ENCODE measurements at regions not wholly inside any gene's neighbourhood (a gene's known extent, or its start where the extent isn't known, plus 50 kb on each side); places are given as distances from the start of the nearest gene placed in this dataset.

DNA sequence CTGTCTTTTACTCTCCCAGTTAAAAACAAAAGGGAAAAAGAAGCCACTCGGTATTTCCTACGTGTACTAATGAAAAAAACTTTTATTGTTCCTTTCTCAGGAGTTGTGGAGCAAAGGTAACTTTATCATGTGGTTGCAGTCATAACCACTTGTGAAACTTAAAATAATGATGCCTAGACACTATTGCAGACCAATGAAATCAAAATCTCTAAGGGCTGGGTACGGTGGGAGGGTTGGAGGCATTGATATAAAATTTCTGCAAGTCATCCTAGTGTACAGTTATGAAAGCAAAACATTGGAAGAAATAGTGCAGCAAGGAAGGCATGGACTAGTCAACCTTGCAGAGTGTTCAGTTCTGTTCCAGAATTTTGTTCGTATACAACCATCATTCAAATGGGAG lies 808.8 kb downstream of the TUSC7 start:
- Histone ChIP-seq H3K9me3 (ENCODE audit: insufficient read depth, low read length) (no peaks in the 10 kb centered on the region), H3K36me3 (replicated peaks; ENCODE audit: low read depth, low read length) (no peaks in the 10 kb centered on the region), H3K27ac (ENCODE audit: low read length) (no peak overlapping the region), H3K9ac (ENCODE audit: low read length) (no peak overlapping the region), H3K27me3 (ENCODE audit: low read depth, low read length) (peaks cover 15% of the 10 kb centered on the region; the same call in 1 of the 2 replicates), H3K4me3 (ENCODE audit: low read length) (no peak overlapping the region), H3K79me2 (ENCODE audit: low read length) (no peaks in the 10 kb centered on the region), H3K4me2 (ENCODE audit: low read length) (no peak overlapping the region), H3K4me1 (ENCODE audit: low read length) (no peaks in the 10 kb centered on the region), H2AFZ (ENCODE audit: low read depth, low read length) (no peak overlapping the region), H4K20me1 (ENCODE audit: insufficient read depth, low read length) (no peaks in the 10 kb centered on the region)
- no peak for TF ChIP-seq EZH2phosphoT487 (IDR thresholded peaks at IDR 0.05; ENCODE audit: low read depth)
- TF ChIP-seq, protein P1, sequence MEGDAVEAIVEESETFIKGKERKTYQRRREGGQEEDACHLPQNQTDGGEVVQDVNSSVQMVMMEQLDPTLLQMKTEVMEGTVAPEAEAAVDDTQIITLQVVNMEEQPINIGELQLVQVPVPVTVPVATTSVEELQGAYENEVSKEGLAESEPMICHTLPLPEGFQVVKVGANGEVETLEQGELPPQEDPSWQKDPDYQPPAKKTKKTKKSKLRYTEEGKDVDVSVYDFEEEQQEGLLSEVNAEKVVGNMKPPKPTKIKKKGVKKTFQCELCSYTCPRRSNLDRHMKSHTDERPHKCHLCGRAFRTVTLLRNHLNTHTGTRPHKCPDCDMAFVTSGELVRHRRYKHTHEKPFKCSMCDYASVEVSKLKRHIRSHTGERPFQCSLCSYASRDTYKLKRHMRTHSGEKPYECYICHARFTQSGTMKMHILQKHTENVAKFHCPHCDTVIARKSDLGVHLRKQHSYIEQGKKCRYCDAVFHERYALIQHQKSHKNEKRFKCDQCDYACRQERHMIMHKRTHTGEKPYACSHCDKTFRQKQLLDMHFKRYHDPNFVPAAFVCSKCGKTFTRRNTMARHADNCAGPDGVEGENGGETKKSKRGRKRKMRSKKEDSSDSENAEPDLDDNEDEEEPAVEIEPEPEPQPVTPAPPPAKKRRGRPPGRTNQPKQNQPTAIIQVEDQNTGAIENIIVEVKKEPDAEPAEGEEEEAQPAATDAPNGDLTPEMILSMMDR (IDR thresholded peaks at IDR 0.05; ENCODE audit: low read depth, low read length) = no peak

DNA sequence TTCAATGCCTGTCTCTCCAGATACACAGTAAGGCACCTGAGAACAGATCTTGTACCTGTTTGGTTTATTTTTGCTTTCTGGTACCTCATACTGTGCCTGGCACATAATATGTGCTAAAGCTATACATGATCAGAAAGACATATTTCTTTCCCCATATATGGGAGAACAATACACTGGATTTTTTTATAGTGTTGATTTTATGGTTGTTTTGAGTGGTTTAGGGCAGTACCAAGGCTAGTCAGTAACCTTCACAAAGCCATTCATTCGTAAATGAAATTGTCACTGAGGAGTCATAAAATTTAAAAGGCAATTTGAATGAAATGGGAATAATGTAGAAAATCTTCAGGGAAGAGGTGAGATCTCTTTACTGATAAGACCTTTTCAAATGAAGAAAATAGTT lies 810.2 kb downstream of the TUSC7 start:
- Histone ChIP-seq H3K36me3 (replicated peaks; ENCODE audit: low read depth, low read length) (no peaks in the 10 kb centered on the region), H2AFZ (ENCODE audit: low read depth, low read length) (no peak overlapping the region), H4K20me1 (ENCODE audit: insufficient read depth, low read length) (no peaks in the 10 kb centered on the region), H3K4me1 (ENCODE audit: low read length) (0 out of 2 replicates have a peak, but pooled peaks cover 2% of the 10 kb centered on the region), H3K27ac (ENCODE audit: low read length) (no peak overlapping the region), H3K9me3 (ENCODE audit: insufficient read depth, low read length) (no peaks in the 10 kb centered on the region), H3K9ac (ENCODE audit: low read length) (no peak overlapping the region), H3K79me2 (ENCODE audit: low read length) (no peaks in the 10 kb centered on the region), H3K4me2 (ENCODE audit: low read length) (no peak overlapping the region), H3K4me3 (ENCODE audit: low read length) (no peak overlapping the region), H3K27me3 (ENCODE audit: low read depth, low read length) (peaks cover 15% of the 10 kb centered on the region; the same call in 1 of the 2 replicates)
- TF ChIP-seq EZH2phosphoT487 (IDR thresholded peaks at IDR 0.05; ENCODE audit: low read depth) = no peak
- TF ChIP-seq, protein P1 (IDR thresholded peaks at IDR 0.05; ENCODE audit: low read depth, low read length) = no peak

DNA sequence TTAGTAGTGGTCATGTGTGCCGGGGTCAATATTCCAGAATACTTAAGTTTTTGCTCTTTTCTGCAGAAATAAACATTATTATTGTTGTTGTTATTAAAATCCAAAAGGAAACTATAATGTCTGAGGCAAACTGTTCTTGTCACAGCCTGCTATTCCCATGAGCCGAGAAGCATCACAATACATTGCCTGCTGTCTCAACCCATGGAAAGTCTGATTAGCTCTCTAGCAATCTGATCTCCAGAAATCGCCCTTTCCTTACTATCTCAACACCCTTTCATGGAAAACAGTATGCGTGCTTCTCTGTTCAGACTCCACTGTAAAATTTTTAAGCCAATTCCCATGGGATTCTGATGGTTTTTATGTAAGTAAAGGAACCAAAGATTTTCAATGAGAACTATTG lies 811.0 kb downstream of the TUSC7 start:
- no peaks in the 10 kb centered on the region for H3K79me2 ChIP-seq (ENCODE audit: low read length)
- TF ChIP-seq, protein P1 (IDR thresholded peaks at IDR 0.05; ENCODE audit: low read depth, low read length) = no peak
- no peak for TF ChIP-seq EZH2phosphoT487 (IDR thresholded peaks at IDR 0.05; ENCODE audit: low read depth)
- peaks cover 15% of the 10 kb centered on the region; the same call in 1 of the 2 replicates for H3K27me3 ChIP-seq (ENCODE audit: low read depth, low read length)
- peaks cover 2% of the 10 kb centered on the region; the same call in 1 of the 2 replicates for H3K4me1 ChIP-seq (ENCODE audit: low read length)
- H3K4me2 ChIP-seq (ENCODE audit: low read length) = no peak overlapping the region
- H2AFZ ChIP-seq (ENCODE audit: low read depth, low read length) = no peak overlapping the region
- no peak overlapping the region for H3K27ac ChIP-seq (ENCODE audit: low read length)
- H3K4me3 ChIP-seq (ENCODE audit: low read length) = no peak overlapping the region
- no peaks in the 10 kb centered on the region for H3K9me3 ChIP-seq (ENCODE audit: insufficient read depth, low read length)
- no peaks in the 10 kb centered on the region for H3K36me3 ChIP-seq (replicated peaks; ENCODE audit: low read depth, low read length)
- H3K9ac ChIP-seq (ENCODE audit: low read length) = no peak overlapping the region
- no peaks in the 10 kb centered on the region for H4K20me1 ChIP-seq (ENCODE audit: insufficient read depth, low read length)

DNA sequence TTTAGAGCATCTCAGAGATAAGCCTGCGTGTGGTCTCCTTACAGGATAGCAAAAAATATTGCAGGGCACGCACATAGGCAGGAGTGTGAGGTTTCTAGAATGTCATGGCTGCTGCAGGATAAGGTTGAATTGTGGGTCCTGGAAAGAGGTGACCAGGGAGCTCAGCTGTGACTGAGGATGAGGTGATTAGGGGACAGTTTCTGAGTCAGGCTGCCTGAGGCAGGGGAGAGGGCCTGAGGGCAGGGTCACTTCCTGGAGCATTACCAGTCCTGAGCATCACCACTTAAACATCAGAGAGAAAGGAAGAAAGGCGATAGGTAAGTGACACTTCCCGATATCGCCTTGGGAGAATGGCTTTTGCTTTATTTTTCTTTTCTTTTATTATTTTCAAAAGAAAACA lies 813.8 kb downstream of the TUSC7 start:
- TF ChIP-seq, protein P1 (IDR thresholded peaks at IDR 0.05; ENCODE audit: low read depth, low read length) = no peak
- TF ChIP-seq EZH2phosphoT487 (IDR thresholded peaks at IDR 0.05; ENCODE audit: low read depth) = no peak
- no peaks in the 10 kb centered on the region for H4K20me1 ChIP-seq (ENCODE audit: insufficient read depth, low read length)
- H3K4me1 ChIP-seq (ENCODE audit: low read length) = peaks cover 2% of the 10 kb centered on the region; the same call in 1 of the 2 replicates
- H2AFZ ChIP-seq (ENCODE audit: low read depth, low read length) = no peak overlapping the region
- H3K4me2 ChIP-seq (ENCODE audit: low read length) = no peak overlapping the region
- H3K4me3 ChIP-seq (ENCODE audit: low read length) = no peak overlapping the region
- H3K79me2 ChIP-seq (ENCODE audit: low read length) = no peaks in the 10 kb centered on the region
- H3K36me3 ChIP-seq (replicated peaks; ENCODE audit: low read depth, low read length) = no peaks in the 10 kb centered on the region
- H3K27ac ChIP-seq (ENCODE audit: low read length) = no peak overlapping the region
- no peak overlapping the region for H3K9ac ChIP-seq (ENCODE audit: low read length)
- H3K9me3 ChIP-seq (ENCODE audit: insufficient read depth, low read length) = no peaks in the 10 kb centered on the region
- peaks cover 9% of the 10 kb centered on the region; the same call in 1 of the 2 replicates for H3K27me3 ChIP-seq (ENCODE audit: low read depth, low read length)

All from OCI-LY3 (cell line).